Right renal cortex interstitium (tissue), 3 donors: ENCODE measurements at regions not wholly inside any gene's neighbourhood (a gene's known extent, or its start where the extent isn't known, plus 50 kb on each side); places are given as distances from the start of the nearest gene placed in this dataset.
"Not testable (repeated sequence)": the region's sequence is repeated elsewhere in the genome, so short reads cannot be mapped to it uniquely, and the experiment has no call there.

Experiments used
- DNase-seq, 3 donors: peaks; one replicate each; pipeline ENCODE4 v3.0.0-alpha.2; 2013; ENCODE audit warnings: low read depth in 3 of 3, low spot score in 2 of 3

DNA sequence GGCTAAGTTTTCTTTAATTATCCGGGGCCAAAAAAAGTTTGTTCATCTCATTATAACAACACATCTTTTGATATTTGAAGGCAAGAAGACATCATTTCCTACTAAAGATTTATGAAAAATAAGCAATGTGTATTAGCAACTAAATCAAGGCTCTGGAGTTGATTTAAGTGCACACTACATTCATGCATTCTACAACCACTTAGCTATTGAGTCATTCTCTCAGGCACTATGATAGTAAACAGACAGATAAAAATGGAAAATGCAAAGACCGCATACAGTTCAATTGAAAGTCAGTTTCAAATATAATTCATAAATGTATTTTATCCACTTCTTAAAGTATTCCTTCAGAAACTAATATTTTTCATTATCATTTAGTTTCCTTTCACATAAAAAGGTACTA lies 1395.2 kb downstream of the PCDH9 start:
- no peak for DNase-seq

DNA sequence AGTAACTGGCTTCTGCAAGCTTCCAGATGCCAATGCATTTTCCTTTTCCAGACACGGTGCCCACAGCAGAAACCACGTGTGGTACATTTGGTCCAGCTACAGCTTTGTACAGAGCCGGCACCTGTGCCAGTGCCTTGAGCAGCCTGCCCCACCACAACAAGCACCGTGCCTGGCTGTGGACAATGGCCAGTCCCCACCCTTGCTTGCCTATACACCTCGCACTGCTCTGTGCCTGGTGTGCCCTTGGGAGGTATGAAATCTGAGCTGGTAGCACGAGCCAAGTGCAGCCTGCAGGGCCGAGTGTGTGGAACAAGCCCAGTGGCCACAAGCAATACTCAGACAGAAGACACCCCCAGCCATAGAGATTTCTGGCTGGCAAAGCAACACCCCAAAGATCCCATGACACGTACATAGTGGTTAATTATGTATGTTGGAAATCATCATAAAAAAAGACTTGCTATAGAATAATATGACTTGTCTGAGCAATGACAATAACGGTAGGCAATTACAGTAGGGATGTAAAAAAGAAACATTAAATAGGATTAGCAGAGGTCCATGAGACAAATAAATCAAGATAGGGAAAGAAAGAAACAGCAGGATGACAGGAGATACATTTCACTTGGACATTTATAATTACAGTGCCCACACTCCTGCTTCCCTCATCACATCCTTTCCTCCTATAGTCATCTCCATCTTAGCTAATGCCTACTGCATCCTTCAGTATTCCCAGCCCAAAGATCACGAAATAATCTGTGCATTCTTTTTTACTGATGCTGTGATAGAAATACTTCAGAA lies 1399.5 kb downstream of the PCDH9 start:
- no peak for DNase-seq

DNA sequence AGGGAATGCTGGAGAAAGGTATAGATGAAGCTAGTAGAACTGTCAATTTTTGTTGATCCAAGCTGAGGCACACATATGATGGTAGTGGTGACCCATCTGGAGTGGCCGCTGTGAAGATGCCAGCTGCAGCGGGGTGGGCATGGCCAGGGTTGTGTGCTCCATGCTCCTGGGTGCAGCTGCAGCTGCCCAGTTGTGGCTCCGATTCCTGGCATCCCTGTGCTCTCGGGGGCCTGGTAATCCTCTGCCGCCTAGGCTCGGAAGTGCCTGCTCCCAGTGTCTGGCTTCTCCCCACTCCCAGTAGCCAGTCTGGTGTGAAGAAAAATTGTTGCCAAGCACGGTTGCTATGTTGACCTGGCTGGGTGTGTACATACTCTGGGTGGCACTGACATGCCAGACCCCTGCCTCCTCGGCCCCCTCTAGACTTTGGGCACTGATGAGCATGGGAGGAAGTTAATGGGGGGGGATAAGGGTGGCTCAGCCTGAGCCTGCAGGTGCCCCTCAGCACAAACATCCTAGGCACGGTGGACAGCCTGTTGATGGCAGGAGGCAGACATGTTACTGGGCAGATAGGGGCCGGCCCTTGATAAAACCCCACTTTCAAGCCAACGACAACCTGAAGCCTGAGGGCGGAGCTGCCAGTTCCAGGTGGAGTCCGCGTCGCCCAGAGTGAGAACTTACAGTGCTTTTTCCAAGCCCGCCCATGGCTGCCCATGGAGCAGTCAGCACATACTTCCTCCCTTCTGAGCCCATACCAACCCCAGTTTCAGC lies 1400.7 kb downstream of the PCDH9 start:
- DNase-seq = no peak

DNA sequence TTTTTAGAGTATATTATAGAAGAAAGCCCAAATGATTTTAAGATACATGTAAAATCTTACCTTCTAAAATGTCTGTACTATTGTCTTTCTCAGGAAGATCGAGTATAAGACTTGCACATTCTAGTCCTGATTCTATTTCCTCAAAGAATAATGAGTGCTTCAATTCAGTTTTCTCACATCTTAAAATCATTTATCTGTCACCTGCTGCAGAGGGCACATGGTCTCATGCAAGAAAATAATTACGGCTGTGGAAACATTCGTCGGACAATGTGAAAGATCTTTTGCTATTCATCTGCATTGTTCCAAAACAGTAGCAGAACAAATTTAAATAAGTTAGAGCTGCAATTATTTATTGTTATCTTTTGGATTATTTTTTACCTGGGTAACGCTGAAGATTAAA lies 1403.5 kb downstream of the PCDH9 start:
- DNase-seq = no peak

DNA sequence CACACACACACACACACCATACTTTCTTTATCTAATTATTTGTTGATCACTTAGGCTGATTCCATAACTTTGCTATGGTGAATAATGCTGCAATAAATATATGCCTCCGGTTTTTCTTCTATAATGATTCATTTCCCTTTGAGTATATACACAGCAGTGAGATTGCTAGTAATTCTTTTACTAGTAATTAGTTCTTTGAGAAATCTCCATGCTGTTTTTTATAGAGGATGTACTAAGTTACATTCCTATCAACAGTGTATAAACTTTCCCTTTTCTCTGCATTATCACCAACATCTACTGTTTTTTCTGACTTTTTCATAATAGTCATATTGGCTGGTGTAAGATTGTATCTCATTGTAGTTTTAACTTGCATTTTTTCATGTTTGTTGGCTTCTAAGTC lies 1405.1 kb downstream of the PCDH9 start:
- DNase-seq = no peak

DNA sequence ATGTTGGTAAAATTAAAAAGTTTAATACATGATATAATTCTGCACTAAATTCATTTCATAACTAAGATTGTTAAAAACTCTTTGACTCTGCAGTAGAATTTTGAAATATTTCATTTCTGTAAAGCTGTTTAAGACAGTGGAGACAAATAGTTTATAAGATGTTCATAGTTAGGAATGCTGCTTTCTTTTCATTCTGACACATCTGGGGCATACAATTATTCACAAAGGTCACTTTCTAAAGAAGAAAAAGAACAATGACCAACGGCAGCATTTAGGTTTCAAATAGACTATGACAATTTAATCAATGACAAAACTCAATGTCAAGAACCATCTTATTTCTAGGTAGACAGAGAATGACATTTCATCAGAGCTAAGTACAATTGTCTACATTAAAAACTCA lies 1422.1 kb downstream of the PCDH9 start:
- no peak for DNase-seq

DNA sequence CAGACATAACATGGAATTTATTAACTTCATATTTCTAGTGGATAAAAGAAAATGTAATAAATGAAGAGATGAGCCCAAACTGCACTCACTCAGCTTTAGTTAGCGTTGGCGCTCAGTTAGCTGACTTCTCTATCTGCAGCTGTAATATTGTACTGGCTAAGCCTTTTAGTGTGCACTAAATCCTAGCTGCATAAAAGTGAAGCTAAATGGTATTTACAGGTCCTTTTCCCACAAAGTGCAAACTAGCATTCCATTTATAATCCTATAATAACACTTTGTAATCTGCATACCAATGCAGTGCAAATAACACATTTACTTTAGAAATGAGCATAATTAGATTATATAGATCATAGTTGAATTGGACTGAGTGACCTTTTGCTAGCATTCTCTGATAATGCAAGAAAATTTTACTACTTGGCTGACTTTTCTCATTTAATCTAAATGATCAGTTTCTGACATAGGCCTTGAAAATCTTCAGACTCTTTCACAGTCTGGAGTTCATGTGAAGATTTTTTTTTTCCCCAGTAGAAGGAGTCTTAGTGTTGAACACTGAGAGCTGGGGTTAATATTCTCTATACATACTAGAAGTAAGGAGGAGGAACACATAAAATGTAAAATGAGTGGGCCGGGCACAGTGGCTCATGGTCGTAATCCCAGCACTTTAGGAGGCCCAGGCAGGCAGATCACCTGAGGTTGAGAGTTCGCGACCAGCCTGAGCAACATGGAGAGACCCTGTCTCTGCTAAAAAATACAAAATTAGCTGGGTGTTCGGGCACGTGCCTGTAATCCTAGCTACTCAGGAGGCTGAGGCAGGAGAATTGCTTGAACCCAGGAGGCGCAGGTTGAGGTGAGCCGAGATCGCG lies 1426.4 kb downstream of the PCDH9 start:
- DNase-seq = no peak

DNA sequence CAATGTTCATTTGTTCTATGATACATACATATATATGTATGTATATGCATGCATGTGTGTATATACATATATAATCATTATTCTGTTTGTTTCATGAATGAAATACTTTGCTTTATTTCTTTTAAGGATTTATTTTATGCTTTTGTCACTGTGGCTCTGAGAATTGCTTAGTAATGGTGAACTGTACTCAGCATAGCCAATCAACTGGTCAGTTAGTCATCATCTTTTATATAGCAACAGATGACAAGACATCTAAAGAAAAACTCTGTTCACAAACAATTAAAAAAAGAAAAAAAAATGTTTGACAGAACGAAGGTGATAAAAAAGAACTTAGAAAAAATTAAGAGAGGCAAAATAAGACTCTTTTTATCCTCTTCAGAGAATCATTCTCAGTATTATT lies 1440.3 kb downstream of the PCDH9 start:
- DNase-seq = no peak

DNA sequence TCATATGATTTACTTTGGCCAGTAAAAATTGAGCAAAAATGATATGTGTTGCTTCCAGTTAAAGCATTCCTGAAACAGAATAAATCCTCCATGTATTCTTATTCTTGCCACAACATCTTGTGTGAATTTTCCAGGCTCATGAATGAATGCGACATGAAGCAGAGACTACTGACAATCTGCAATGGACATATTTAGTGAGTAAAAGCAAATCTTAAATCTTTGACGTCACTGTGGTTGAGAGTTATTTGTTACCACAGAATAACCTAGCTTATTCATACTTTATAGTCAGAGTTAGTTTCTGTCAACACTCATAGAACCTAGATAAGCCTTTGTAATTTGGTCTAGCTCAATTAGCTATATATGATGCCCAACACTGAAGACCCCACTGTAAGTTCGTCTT lies 1443.1 kb downstream of the PCDH9 start:
- DNase-seq = no peak

DNA sequence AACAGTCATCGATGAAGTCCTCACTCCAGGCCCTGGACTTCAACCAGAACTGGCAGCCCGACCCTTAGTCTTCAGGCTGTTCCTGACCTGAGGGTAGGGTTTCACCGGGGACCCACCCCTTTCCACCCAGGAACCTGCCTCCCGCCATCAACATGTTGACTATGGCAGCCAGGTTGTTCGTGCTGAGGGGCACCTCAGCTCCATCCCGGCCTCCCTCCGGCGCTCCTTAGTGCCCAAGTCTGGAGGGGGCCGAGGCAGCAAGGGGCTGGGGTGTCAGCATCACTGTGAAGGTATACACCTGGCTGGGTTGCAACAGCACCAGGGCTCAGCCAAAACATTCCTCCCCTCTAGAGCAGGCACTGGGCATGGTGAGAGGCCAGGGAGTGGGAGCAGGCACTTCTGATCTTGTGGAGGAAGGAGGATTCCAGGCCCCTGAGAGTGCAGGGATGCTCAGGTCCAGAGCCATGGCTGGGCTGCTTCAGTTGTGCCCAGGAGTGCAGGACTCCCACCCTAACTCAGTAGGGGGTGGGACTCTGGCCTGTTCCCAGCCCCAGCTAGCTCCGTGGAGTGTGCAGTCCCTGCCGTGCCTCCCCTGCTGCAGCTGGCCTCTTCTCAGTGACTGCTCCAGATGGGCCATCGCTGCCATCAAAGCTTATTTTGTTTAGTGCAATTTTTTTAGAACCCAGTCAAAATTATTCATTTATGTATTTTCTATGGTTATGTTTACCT lies 1445.9 kb downstream of the PCDH9 start:
- DNase-seq = no peak

DNA sequence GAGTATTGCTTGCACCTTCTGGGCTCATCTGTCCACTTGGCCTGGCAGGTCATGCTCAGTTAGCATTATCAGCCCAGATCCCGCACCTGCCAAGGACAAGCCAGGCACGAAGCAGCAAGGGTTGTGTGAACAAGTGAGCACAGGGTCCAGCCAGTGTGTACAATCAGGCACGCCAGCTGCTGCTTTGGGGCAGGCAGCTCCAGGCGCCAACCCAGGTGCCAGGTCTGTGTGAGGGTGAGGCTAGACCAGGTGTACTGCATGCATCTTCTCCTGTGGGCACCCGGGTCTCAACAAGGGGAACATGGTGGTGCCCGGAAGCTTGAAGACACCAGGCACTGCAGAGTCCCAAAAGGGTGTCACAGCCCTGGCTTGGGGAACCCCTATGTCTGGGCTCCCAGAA lies 1446.8 kb downstream of the PCDH9 start:
- no peak for DNase-seq

DNA sequence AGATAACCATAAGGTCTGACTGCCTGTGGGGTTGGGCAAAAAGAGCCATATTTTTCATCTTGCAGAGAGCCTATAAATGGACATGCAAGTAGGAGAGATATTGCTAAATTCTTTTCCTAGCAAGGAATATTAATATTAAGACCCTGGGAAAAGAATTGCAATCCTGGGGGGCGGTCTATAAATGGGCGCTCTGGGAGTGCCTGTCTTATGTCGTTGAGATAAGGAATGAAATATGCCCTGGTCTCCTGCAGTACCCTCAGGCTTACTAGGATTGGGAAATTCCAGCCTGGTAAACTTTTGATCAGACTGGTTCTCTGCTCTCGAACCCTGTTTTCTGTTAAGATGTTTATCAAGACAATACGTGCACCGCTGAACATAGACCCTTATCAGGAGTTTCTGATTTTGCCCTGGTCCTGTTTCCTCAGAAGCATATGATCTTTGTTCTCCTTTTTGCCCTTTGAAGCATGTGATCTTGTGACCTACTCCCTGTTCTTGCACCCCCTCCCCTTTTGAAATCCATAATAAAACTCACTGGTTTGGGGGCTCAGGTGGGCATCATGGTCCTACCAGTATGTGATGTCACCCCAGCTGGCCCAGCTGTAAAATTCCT lies 1458.3 kb downstream of the PCDH9 start:
- DNase-seq = not testable (repeated sequence)

DNA sequence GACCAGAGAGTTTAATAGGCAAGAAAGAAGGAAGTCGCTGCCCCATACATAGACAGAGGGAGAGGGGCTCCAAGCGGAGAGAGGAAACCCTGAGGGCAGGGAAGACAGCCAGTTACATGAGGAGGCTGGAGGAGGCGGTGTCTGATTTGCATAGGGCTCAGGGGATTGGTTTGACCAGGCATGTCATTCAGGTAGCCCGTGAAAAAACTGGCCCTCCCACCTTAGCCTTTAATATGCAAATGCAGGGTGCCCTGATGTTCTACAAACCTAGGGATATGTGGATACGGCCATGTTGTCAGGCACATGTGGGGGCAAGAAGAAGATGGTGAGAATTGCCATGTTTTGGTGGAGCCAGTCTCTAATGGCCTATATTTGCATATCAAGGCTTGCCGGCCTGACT lies 1461.6 kb downstream of the PCDH9 start:
- no peak for DNase-seq

DNA sequence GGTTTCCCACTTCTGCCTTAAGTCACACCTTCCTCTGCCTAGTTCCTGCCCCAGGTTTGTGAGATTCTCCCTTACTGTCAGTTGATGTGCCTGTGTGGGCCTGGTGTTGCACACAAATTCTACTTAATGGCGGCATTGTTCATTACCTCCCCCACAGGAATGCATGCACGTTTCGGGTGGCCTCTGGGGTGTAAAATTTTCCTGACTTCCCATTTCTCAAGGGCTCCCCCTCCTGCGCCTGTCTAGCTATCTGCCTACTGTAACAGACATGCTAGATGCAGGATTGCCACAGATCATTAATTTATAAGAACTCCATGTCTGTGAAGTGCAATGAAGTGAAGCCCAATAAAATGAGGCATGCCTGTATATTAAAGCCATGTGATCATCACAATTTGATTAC lies 1466.3 kb downstream of the PCDH9 start:
- DNase-seq = peak in 1 of 3 donors; percentile 7

DNA sequence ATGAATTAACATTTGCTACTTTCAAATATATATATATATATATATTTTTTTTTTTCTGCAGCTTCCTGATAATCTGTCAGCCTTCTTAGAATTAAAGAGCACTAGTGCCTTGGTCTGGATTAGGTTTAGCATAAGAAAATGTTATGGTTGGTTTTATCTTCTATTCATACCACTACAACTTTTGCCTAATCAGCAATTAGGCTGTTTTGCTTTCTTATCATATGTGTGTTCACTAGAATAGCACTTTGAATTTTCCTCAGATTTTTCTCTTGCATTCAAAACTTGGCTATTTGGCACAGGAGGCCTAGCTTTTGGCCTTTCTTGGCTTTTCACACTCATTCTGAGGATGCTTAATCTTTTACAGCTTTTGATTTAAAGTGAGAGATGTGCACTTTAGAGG lies 1468.1 kb downstream of the PCDH9 start:
- no peak for DNase-seq

DNA sequence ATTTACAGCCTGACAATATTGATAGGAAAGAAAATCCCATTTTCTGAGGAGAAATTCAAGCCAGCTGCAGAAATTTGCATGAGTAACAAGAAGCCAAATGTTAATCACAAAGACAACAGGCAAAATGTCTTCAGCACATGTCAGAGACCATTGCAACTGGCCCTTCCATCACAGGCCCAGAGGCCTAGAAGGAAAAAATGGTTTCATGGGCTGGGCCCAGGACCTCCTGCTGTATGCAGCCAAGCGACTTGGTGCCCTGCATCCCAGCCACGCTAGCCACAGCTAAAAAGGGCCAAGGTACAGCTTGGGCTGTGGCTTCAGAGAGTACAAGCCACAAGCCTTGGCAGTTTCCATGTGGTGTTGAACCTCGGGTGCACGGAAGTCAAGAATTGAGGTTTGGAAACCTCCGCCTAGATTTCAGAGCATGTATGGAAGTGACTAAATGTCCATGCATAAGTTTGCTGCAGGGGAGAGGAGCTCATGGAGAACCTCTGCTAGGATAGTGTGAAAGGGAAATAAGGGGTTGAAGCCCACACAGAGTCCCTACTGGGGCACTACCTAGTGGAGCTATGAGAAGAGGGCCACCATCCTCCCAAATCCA lies 1474.0 kb downstream of the PCDH9 start:
- DNase-seq = no peak

DNA sequence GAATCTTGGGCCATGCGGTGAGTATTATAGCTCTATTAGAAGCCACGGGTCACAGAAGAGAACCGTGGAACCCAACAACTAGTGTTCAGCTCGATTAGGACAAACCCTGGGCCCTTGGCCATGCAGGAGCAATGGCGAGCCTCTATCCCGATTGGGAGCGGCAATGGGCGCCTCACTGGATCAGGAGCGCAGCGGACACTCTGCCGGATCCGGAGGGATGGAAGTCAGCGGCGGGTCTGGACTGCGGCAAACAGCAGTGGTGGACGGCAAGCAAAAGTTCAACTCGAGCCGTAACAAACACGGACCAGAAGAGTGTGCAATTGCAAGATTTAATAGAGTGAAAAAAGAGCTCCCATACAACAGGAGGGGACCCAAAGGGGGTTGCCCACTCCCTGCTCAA lies 1481.9 kb downstream of the PCDH9 start:
- DNase-seq = no peak

DNA sequence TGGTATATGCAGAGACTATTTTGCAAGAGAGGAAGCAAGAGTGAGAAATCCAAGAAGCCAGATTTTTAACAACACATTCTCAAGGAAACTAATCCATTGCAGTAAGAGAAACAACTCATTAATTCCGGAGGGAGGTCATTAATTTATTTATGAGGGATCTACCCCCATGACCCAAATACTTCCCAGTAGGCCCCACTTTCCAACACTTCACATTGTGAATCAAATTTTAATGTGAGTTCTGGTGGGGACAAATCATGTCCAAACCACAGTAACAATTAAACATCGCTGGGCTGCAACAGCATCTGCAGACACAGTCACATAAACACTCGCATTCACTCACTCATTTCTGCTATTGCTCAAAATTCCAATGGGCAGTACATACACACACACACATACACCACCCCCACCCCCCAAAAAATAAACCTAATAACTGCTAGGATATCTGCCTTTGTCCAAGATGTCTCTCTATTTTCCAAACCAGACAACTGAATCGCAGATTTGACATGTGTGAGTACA lies 1483.7 kb downstream of the PCDH9 start:
- peak in 1 of 3 donors; percentile 7 for DNase-seq

DNA sequence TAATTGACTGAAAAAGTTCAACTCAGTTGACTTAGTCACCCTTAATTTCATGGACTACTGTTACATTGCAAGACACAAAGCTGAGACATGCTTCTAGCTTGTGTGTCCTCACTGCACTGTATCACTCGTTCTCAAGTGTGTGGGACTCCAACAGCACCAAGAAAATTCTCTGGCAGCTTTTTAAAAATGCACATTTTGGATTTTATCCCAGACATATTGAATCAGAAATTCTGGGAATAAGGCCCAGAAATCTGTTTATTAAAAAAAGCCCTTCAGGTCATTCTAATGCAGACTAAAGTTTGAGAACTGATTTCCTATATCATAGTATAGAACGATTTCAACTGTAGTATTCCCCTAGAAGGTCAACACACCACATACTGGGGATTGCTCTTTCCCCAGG lies 1485.3 kb downstream of the PCDH9 start:
- no peak for DNase-seq

DNA sequence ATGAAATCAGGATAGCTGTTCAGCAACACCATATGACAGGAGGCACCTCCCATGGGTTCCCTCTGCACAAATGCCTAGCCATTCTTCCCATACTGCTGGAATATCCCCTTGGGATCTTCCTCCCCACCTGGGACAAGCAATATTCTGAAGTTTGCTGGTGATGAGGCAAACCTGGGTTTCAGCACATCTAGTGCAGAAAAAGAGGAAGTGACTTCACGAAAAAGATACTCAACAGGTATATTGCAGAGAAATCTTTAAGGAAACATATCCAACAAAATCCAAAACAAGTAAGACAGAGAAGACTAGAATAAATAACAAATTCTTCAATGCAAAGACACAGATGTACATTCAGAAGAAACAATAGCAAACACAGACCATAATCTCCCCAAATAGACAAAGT lies 1497.0 kb downstream of the PCDH9 start:
- DNase-seq = no peak
